IMR-90 (cell line): ENCODE measurements at regions not wholly inside any gene's neighbourhood (a gene's known extent, or its start where the extent isn't known, plus 50 kb on each side); places are given as distances from the start of the nearest gene placed in this dataset.

Experiments used
- ATAC-seq: fragments of 200-7000 bp; cut with Tn5 transposase; 2 replicates; pipeline ENCODE4 v1.9.1; 2020; ENCODE audit warnings: low read depth, mild to moderate bottlenecking, moderate library complexity
- BruUV-seq: library from RNA; stranded (reverse); fragments of 400-500 nt; replicated peaks from 2 replicates; lab custom pipeline; 2021; lab: Mats Ljungman, UMichigan
- CTCF ChIA-PET: fragments of 300-600 bp; formaldehyde crosslinking; extraction: SDS; loops from one replicate; lab custom pipeline; 2021; ENCODE audit warnings: antibody characterized with exemption; lab: Yijun Ruan, JAX
- POLR2A ChIA-PET: fragments of 300-600 bp; sonication (Branson Sonifier 250); formaldehyde crosslinking; loops from one replicate; lab custom pipeline; 2022; ENCODE audit warnings: antibody characterized with exemption; ENCODE audit not compliant: unreplicated experiment; lab: Charles Lee
- DNase-seq: peaks from one replicate; pipeline ENCODE4 v3.0.0; 2013
- H2AFZ ChIP-seq: replicated peaks from 2 replicates; pipeline ENCODE3; 2013; ENCODE audit warnings: low read length, mild to moderate bottlenecking; ENCODE audit not compliant: poor library complexity
- H2AK5ac ChIP-seq: 2 replicates; pipeline ENCODE4 v1.6.1; 2013; ENCODE audit warnings: low read depth, low read length, inconsistent platforms
- H2AK9ac ChIP-seq: replicated peaks from 2 replicates; pipeline ENCODE3; 2013; ENCODE audit warnings: mild to moderate bottlenecking, low read depth, low read length, moderate library complexity; ENCODE audit not compliant: poor library complexity
- H2BK120ac ChIP-seq: 2 replicates; pipeline ENCODE4 v1.6.1; 2013; ENCODE audit warnings: low read depth, low read length, inconsistent platforms
- H2BK15ac ChIP-seq: 3 replicates; pipeline ENCODE4 v1.6.1; 2013; ENCODE audit warnings: low read depth, low read length, inconsistent platforms
- H2BK20ac ChIP-seq: 2 replicates; pipeline ENCODE4 v1.6.1; 2013; ENCODE audit warnings: low read depth, mild to moderate bottlenecking, inconsistent platforms, low read length, moderate library complexity
- H2BK5ac ChIP-seq: 2 replicates; pipeline ENCODE4 v1.6.1; 2013; ENCODE audit warnings: mild to moderate bottlenecking, low read depth, low read length, inconsistent platforms; ENCODE audit not compliant: poor library complexity, severe bottlenecking
- H3K14ac ChIP-seq: replicated peaks from 2 replicates; pipeline ENCODE4 v1.6.1; 2013; ENCODE audit warnings: low read depth, low read length, inconsistent platforms
- H3K18ac ChIP-seq: 2 replicates; pipeline ENCODE4 v1.6.1; 2013; ENCODE audit warnings: low read depth, low read length, control low read depth
- H3K23ac ChIP-seq: 2 replicates; pipeline ENCODE4 v1.6.1; 2013; ENCODE audit warnings: low read depth, low read length, inconsistent platforms
- H3K27ac ChIP-seq: 2 replicates; pipeline ENCODE4 v1.5.1; 2013; ENCODE audit warnings: mild to moderate bottlenecking, control low read depth, low read length; ENCODE audit not compliant: insufficient read depth
- H3K27me3 ChIP-seq: 2 replicates; pipeline ENCODE4 v1.6.1; 2013; ENCODE audit warnings: low read length; ENCODE audit not compliant: control insufficient read depth, insufficient read depth
- H3K36me3 ChIP-seq: 2 replicates; pipeline ENCODE4 v1.6.1; 2013; ENCODE audit warnings: low read length, mixed read lengths; ENCODE audit not compliant: control insufficient read depth, insufficient read depth
- H3K4ac ChIP-seq: 2 replicates; pipeline ENCODE4 v1.6.1; 2013; ENCODE audit warnings: low read depth, low read length, inconsistent platforms
- H3K4me1 ChIP-seq: 2 replicates; pipeline ENCODE4 v1.6.1; 2013; ENCODE audit warnings: low read length, mixed read lengths; ENCODE audit not compliant: control insufficient read depth, insufficient read depth
- H3K4me2 ChIP-seq: 2 replicates; pipeline ENCODE4 v1.6.1; 2013; ENCODE audit warnings: low read depth, mild to moderate bottlenecking, control low read depth, low read length, moderate library complexity
- H3K4me3 ChIP-seq: 2 replicates; pipeline ENCODE4 v1.5.1; 2013; ENCODE audit warnings: low read depth, mild to moderate bottlenecking, control low read depth, low read length, moderate library complexity; ENCODE audit not compliant: insufficient read depth
- H3K56ac ChIP-seq: 2 replicates; pipeline ENCODE4 v1.6.1; 2013; ENCODE audit warnings: low read length, inconsistent platforms; ENCODE audit not compliant: insufficient read depth; ENCODE audit errors: extremely low read depth
- H3K79me1 ChIP-seq, 2 experiments: 2 replicates each; pipeline ENCODE4 v1.6.1; 2013; ENCODE audit warnings: low read length in 2 of 2, inconsistent platforms in 1 of 2, low read depth in 1 of 2
- H3K9ac ChIP-seq: 2 replicates; pipeline ENCODE4 v1.6.1; 2013; ENCODE audit warnings: low read depth, low read length, control low read depth
- H3K9me1 ChIP-seq: 2 replicates; pipeline ENCODE4 v1.6.1; 2013; ENCODE audit warnings: low read length, inconsistent platforms; ENCODE audit not compliant: insufficient read depth
- H3K9me3 ChIP-seq: 2 replicates; pipeline ENCODE4 v1.6.1; 2013; ENCODE audit warnings: low read length; ENCODE audit not compliant: control insufficient read depth, insufficient read depth
- H4K20me1 ChIP-seq: 2 replicates; pipeline ENCODE4 v1.6.1; 2013; ENCODE audit warnings: low read length, inconsistent platforms; ENCODE audit not compliant: insufficient read depth
- H4K5ac ChIP-seq: 2 replicates; pipeline ENCODE4 v1.6.1; 2013; ENCODE audit warnings: mild to moderate bottlenecking, low read depth, low read length, control low read depth
- H4K8ac ChIP-seq, 2 experiments: 2 replicates each; pipeline ENCODE4 v1.6.1; 2013; ENCODE audit warnings: low read depth in 2 of 2, low read length in 2 of 2, control low read depth in 1 of 2, inconsistent platforms in 1 of 2
- H4K91ac ChIP-seq: 2 replicates; pipeline ENCODE4 v1.6.1; 2013; ENCODE audit warnings: low read depth, low read length, inconsistent platforms; ENCODE audit not compliant: insufficient read depth
- CEBPB ChIP-seq: IDR thresholded peaks from 2 replicates; pipeline ENCODE4 v1.6.1; 2012; ENCODE audit warnings: low read depth, low read length, improper control_type of control experiment
- FOS ChIP-seq: fragments of 150-350 bp; IDR thresholded peaks from 2 replicates; pipeline ENCODE4 v1.6.1; 2016; ENCODE audit warnings: low read depth, low read length
- MXI1 ChIP-seq: IDR thresholded peaks from 2 replicates; pipeline ENCODE4 v1.6.1; 2012; ENCODE audit warnings: low read depth, mild to moderate bottlenecking, low read length, moderate library complexity, borderline replicate concordance
- POLR2A ChIP-seq: IDR thresholded peaks from 2 replicates; pipeline ENCODE4 v1.6.1; 2012; ENCODE audit warnings: mild to moderate bottlenecking, low read depth, low read length
- RCOR1 ChIP-seq: IDR thresholded peaks from 2 replicates; pipeline ENCODE4 v1.6.1; 2012; ENCODE audit warnings: mild to moderate bottlenecking, low read length, improper control_type of control experiment; ENCODE audit not compliant: insufficient replicate concordance
- WGBS, 2 experiments: methylation state at CpG; one replicate each; pipeline versions ENCODE4 v1.1.5 to v1.1.7; 2013; ENCODE audit warnings: missing lambda C conversion rate in 2 of 2; ENCODE audit not compliant: insufficient read length in 1 of 2; ENCODE audit errors: extremely low coverage in 2 of 2; 5-methylcytosine and 5-hydroxymethylcytosine counted together
- dilution Hi-C: fragments of 300-500 bp; cut with HindIII; formaldehyde crosslinking; loops from one replicate; pipeline ENCODE4 v1.14.3; 2018; ENCODE audit warnings: low sequenced_read_pairs; ENCODE audit not compliant: unreplicated experiment
- in situ Hi-C: fragments of 300-500 bp; cut with MboI; formaldehyde crosslinking; loops from 3 replicates; pipeline ENCODE4 v1.14.3; 2019; ENCODE audit warnings: low sequenced_read_pairs, inconsistent platforms, mixed read lengths
- intact Hi-C: fragments of 100-400 bp; cut with micrococcal nuclease; formaldehyde crosslinking; loops from 2 replicates; pipeline ENCODE4 v1.10.0; 2022
- TF ChIP-seq, protein P1 (sequence below): fragments of 150-350 bp; IDR thresholded peaks from 2 replicates; pipeline ENCODE4 v1.6.1; 2017; ENCODE audit warnings: mild to moderate bottlenecking, antibody characterized with exemption, low read length, low read depth

GRCh38 chr2:144698156-144698555 is 178.2 kb upstream of the ZEB2 start:
- Histone ChIP-seq H2BK120ac (no peak overlapping the region), H3K27me3 (no peaks in the 10 kb centered on the region), H4K91ac (no peak overlapping the region), H3K23ac (no peak overlapping the region), H2BK5ac (no peak overlapping the region), H3K79me1 (no peaks in the 10 kb centered on the region), H2AFZ (no peak overlapping the region), H2BK20ac (no peak overlapping the region), H2AK5ac (no peak overlapping the region), H3K56ac (no peak overlapping the region), H4K5ac (no peak overlapping the region), H3K18ac (no peak overlapping the region), H3K9me3 (no peaks in the 10 kb centered on the region), H3K9ac (no peak overlapping the region), H2AK9ac (no peak overlapping the region), H3K4me3 (no peak overlapping the region), H4K20me1 (no peaks in the 10 kb centered on the region), H3K9me1 (no peaks in the 10 kb centered on the region), H3K4me2 (no peak overlapping the region), H3K36me3 (no peaks in the 10 kb centered on the region), H4K8ac (no peak overlapping the region), H3K4me1 (no peaks in the 10 kb centered on the region), H2BK15ac (no peak overlapping the region), H3K4ac (no peak overlapping the region), H3K27ac (no peak overlapping the region), H3K14ac (no peak overlapping the region)
- WGBS, 2 experiments = no CpG with 5 or more reads among the region's 3 CpGs
- no TSS peak for BruUV-seq
- in situ Hi-C loops = no loop called here
- TF ChIP-seq RCOR1 (no peak), FOS (no peak), CEBPB (no peak), MXI1 (no peak), POLR2A (no peak)
- TF ChIP-seq, protein P1, sequence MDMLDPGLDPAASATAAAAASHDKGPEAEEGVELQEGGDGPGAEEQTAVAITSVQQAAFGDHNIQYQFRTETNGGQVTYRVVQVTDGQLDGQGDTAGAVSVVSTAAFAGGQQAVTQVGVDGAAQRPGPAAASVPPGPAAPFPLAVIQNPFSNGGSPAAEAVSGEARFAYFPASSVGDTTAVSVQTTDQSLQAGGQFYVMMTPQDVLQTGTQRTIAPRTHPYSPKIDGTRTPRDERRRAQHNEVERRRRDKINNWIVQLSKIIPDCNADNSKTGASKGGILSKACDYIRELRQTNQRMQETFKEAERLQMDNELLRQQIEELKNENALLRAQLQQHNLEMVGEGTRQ = no peak
- ChIA-PET CTCF (no interaction called here), POLR2A (no interaction called here)
- dilution Hi-C loops = no loop called here
- intact Hi-C loops = no loop called here
- DNase-seq = no peak
- ATAC-seq = no peak
